GM18873 (cell line): ENCODE measurements at regions not wholly inside any gene's neighbourhood (a gene's known extent, or its start where the extent isn't known, plus 50 kb on each side); places are given as distances from the start of the nearest gene placed in this dataset.

Experiments used
- ATAC-seq: cut with Tn5 transposase; IDR thresholded peaks from one replicate; pipeline ENCODE4 v1.9.1; 2021; ENCODE audit warnings: mild to moderate bottlenecking, moderate library complexity, moderate number of reproducible peaks; ENCODE audit not compliant: unreplicated experiment, low FRiP score

GRCh38 chr17:72064606-72065193 is 56.1 kb upstream of the SOX9 start:
- no peak for ATAC-seq

GRCh38 chr17:72065556-72065955 is 55.3 kb upstream of the SOX9 start:
- ATAC-seq = no peak

GRCh38 chr17:72068643-72069042 is 52.2 kb upstream of the SOX9 start:
- ATAC-seq = no peak

- ATAC-seq = no peak
Observed at GRCh38 chr17:72069586-72070202, 51.1 kb upstream of the SOX9 start.
